ENCODE measurements at regions not wholly inside any gene's neighbourhood (a gene's known extent, or its start where the extent isn't known, plus 50 kb on each side); places are given as distances from the start of the nearest gene placed in this dataset.
A peak's percentile ranks its signal among the peaks of the same experiment; 100 is the strongest.
"Not testable (repeated sequence)": the region's sequence is repeated elsewhere in the genome, so short reads cannot be mapped to it uniquely, and the experiment has no call there.

GRCh38 chr4:173990126-173990868, 293.2 kb downstream of the FBXO8 start:
- no peak overlapping the region for H3K4me2 ChIP-seq
- H3K27ac ChIP-seq: no peak overlapping the region
- H3K4me1 ChIP-seq (ENCODE audit: low read depth, poor library complexity, severe bottlenecking): no peaks in the 10 kb centered on the region
- H4K20me1 ChIP-seq (ENCODE audit: insufficient read depth): no peaks in the 10 kb centered on the region
- no peaks in the 10 kb centered on the region for H3K27me3 ChIP-seq (ENCODE audit: insufficient read depth, low read depth)
- H3K9ac ChIP-seq: no peak overlapping the region
- TF ChIP-seq CTCF (conservative IDR thresholded peaks at IDR 0.05; ENCODE audit: low read depth, low read length): peak; percentile 54
- H2AFZ ChIP-seq (ENCODE audit: low read depth): no peak overlapping the region
- no peak overlapping the region for H3K4me3 ChIP-seq (IDR thresholded peaks at IDR 0.05; ENCODE audit: insufficient read depth, low read depth, low read length)
- no peaks in the 10 kb centered on the region for H3K79me2 ChIP-seq (ENCODE audit: insufficient read depth, low read depth)
- H3K36me3 ChIP-seq (ENCODE audit: insufficient read depth): no peaks in the 10 kb centered on the region

- not testable (repeated sequence) for H4K20me1 ChIP-seq (ENCODE audit: insufficient read depth); H3K4me1 ChIP-seq (ENCODE audit: low read depth, poor library complexity, severe bottlenecking); H3K9ac ChIP-seq; H3K27me3 ChIP-seq (ENCODE audit: insufficient read depth, low read depth); H3K27ac ChIP-seq; H3K36me3 ChIP-seq (ENCODE audit: insufficient read depth); H3K4me2 ChIP-seq; H3K4me3 ChIP-seq (IDR thresholded peaks at IDR 0.05; ENCODE audit: insufficient read depth, low read depth, low read length); H3K79me2 ChIP-seq (ENCODE audit: insufficient read depth, low read depth); H2AFZ ChIP-seq (ENCODE audit: low read depth)
Observed at GRCh38 chr4:173963523-173963922, 319.9 kb downstream of the FBXO8 start.

- Histone ChIP-seq H3K4me2 (no peak overlapping the region), H4K20me1 (ENCODE audit: insufficient read depth) (no peaks in the 10 kb centered on the region), H3K4me3 (IDR thresholded peaks at IDR 0.05; ENCODE audit: insufficient read depth, low read depth, low read length) (no peak overlapping the region), H3K9ac (no peak overlapping the region), H3K79me2 (ENCODE audit: insufficient read depth, low read depth) (no peaks in the 10 kb centered on the region), H3K36me3 (ENCODE audit: insufficient read depth) (no peaks in the 10 kb centered on the region), H2AFZ (ENCODE audit: low read depth) (no peak overlapping the region), H3K27me3 (ENCODE audit: insufficient read depth, low read depth) (no peaks in the 10 kb centered on the region), H3K27ac (no peak overlapping the region), H3K4me1 (ENCODE audit: low read depth, poor library complexity, severe bottlenecking) (peaks cover 17% of the 10 kb centered on the region)
- TF ChIP-seq CTCF (conservative IDR thresholded peaks at IDR 0.05; ENCODE audit: low read depth, low read length): no peak
Observed at GRCh38 chr4:173960398-173960797, 323.1 kb downstream of the FBXO8 start.

- Histone ChIP-seq H3K9ac (no peak overlapping the region), H2AFZ (ENCODE audit: low read depth) (no peak overlapping the region), H3K36me3 (ENCODE audit: insufficient read depth) (no peaks in the 10 kb centered on the region), H3K79me2 (ENCODE audit: insufficient read depth, low read depth) (no peaks in the 10 kb centered on the region), H3K4me2 (peak overlapping the region; percentile 14; the same call in 1 of the 2 replicates), H3K4me1 (ENCODE audit: low read depth, poor library complexity, severe bottlenecking) (peaks cover 17% of the 10 kb centered on the region), H3K4me3 (IDR thresholded peaks at IDR 0.05; ENCODE audit: insufficient read depth, low read depth, low read length) (no peak overlapping the region), H3K27ac (no peak overlapping the region; the same call in 1 of the 2 replicates), H4K20me1 (ENCODE audit: insufficient read depth) (no peaks in the 10 kb centered on the region), H3K27me3 (ENCODE audit: insufficient read depth, low read depth) (no peaks in the 10 kb centered on the region)
- no peak for TF ChIP-seq CTCF (conservative IDR thresholded peaks at IDR 0.05; ENCODE audit: low read depth, low read length)
Observed at GRCh38 chr4:173958445-173958844, 325.0 kb downstream of the FBXO8 start.

GRCh38 chr4:173943547-173943946, 339.9 kb downstream of the FBXO8 start:
- H3K79me2 ChIP-seq (ENCODE audit: insufficient read depth, low read depth): no peaks in the 10 kb centered on the region
- no peak for TF ChIP-seq CTCF (conservative IDR thresholded peaks at IDR 0.05; ENCODE audit: low read depth, low read length)
- H3K27ac ChIP-seq: no peak overlapping the region
- H3K9ac ChIP-seq: no peak overlapping the region
- H4K20me1 ChIP-seq (ENCODE audit: insufficient read depth): no peaks in the 10 kb centered on the region
- H3K4me2 ChIP-seq: no peak overlapping the region
- H3K4me1 ChIP-seq (ENCODE audit: low read depth, poor library complexity, severe bottlenecking): no peaks in the 10 kb centered on the region
- H3K4me3 ChIP-seq (IDR thresholded peaks at IDR 0.05; ENCODE audit: insufficient read depth, low read depth, low read length): no peak overlapping the region
- no peak overlapping the region for H2AFZ ChIP-seq (ENCODE audit: low read depth)
- H3K36me3 ChIP-seq (ENCODE audit: insufficient read depth): no peaks in the 10 kb centered on the region
- H3K27me3 ChIP-seq (ENCODE audit: insufficient read depth, low read depth): no peaks in the 10 kb centered on the region
